GM12891 (cell line): ENCODE measurements at regions not wholly inside any gene's neighbourhood (a gene's known extent, or its start where the extent isn't known, plus 50 kb on each side); places are given as distances from the start of the nearest gene placed in this dataset.

ENCODE experiments used
- PAX5 ChIP-seq: IDR thresholded peaks from 2 replicates; pipeline ENCODE4 v1.6.1; 2011; ENCODE audit warnings: low read length, moderate library complexity, mild to moderate bottlenecking; ENCODE audit not compliant: insufficient read depth, severe bottlenecking
- POLR2A ChIP-seq: IDR thresholded peaks from 2 replicates; pipeline ENCODE4 v1.6.1; 2011; ENCODE audit warnings: low read depth, low read length, control low read depth
- POLR2AphosphoS5 ChIP-seq: IDR thresholded peaks from 2 replicates; pipeline ENCODE4 v1.6.1; 2011; ENCODE audit warnings: low read depth, low read length, control low read depth
- POU2F2 ChIP-seq: IDR thresholded peaks from 2 replicates; pipeline ENCODE4 v1.6.1; 2011; ENCODE audit warnings: low read depth, mild to moderate bottlenecking, control low read depth, low read length, moderate library complexity
- SPI1 ChIP-seq: IDR thresholded peaks from 2 replicates; pipeline ENCODE4 v1.6.1; 2011; ENCODE audit warnings: low read depth, low read length, control low read depth
- TAF1 ChIP-seq: IDR thresholded peaks from 2 replicates; pipeline ENCODE4 v1.6.1; 2011; ENCODE audit warnings: low read depth, low read length, control low read depth

- TF ChIP-seq POU2F2 (no peak), POLR2A (no peak), POLR2AphosphoS5 (no peak), TAF1 (no peak), PAX5 (no peak), SPI1 (no peak)
These were observed 1300.1 kb upstream of the ACVR2A start for GRCh38 chr2:146544701-146545100.
